Caco-2 (cell line): ENCODE measurements at regions not wholly inside any gene's neighbourhood (a gene's known extent, or its start where the extent isn't known, plus 50 kb on each side); places are given as distances from the start of the nearest gene placed in this dataset.

Experiments
- BruUV-seq: library from RNA; stranded (reverse); fragments of 400-500 nt; replicated peaks from 2 replicates; lab custom pipeline; 2021; lab: Mats Ljungman, UMichigan
- CTCF ChIA-PET: fragments of 300-600 bp; sonication (Branson Sonifier 250); formaldehyde crosslinking; loops from one replicate; lab custom pipeline; 2022; ENCODE audit warnings: antibody characterized with exemption; lab: Charles Lee
- POLR2A ChIA-PET: fragments of 300-600 bp; sonication (Branson Sonifier 250); formaldehyde crosslinking; loops from one replicate; lab custom pipeline; 2022; ENCODE audit warnings: antibody characterized with exemption; lab: Charles Lee
- DNase-seq, 2 experiments: peaks; one replicate each; pipeline versions ENCODE4 v3.0.0 to v3.0.0-alpha.2; 2020 to 2022
- H3K27me3 ChIP-seq: replicated peaks from 2 replicates; pipeline ENCODE4 v1.6.0; 2011; ENCODE audit warnings: low read length; ENCODE audit not compliant: control insufficient read depth, insufficient read depth
- H3K36me3 ChIP-seq: 2 replicates; pipeline ENCODE4 v1.5.1; 2011; ENCODE audit warnings: low read length; ENCODE audit not compliant: control insufficient read depth, insufficient read depth
- H3K4me1 ChIP-seq: fragments of 250-450 bp; sonication (Bioruptor Pico); 2 replicates; pipeline ENCODE4 v1.5.1; 2020; ENCODE audit warnings: mild to moderate bottlenecking
- H3K4me3 ChIP-seq: 2 replicates; pipeline ENCODE4 v1.5.1; 2011; ENCODE audit warnings: low read depth, mild to moderate bottlenecking, control low read depth, low read length
- H3K9me3 ChIP-seq: fragments of 250-450 bp; sonication (Bioruptor Pico); 2 replicates; pipeline ENCODE4 v1.5.1; 2020; ENCODE audit warnings: mild to moderate bottlenecking, moderate library complexity
- H3K27ac Mint-ChIP-seq: one replicate; pipeline ENCODE4 v1.8.0; 2022; ENCODE audit warnings: mixed read lengths; ENCODE audit not compliant: unreplicated experiment
- H3K27me3 Mint-ChIP-seq: one replicate; pipeline ENCODE4 v1.8.0; 2022; ENCODE audit warnings: mixed read lengths; ENCODE audit not compliant: insufficient read depth, unreplicated experiment
- H3K36me3 Mint-ChIP-seq: one replicate; pipeline ENCODE4 v1.8.0; 2022; ENCODE audit warnings: mild to moderate bottlenecking, mixed read lengths; ENCODE audit not compliant: insufficient read depth, unreplicated experiment
- H3K4me1 Mint-ChIP-seq: one replicate; pipeline ENCODE4 v1.8.0; 2022; ENCODE audit warnings: low read depth, mixed read lengths; ENCODE audit not compliant: unreplicated experiment
- H3K4me3 Mint-ChIP-seq: one replicate; pipeline ENCODE4 v1.8.0; 2022; ENCODE audit warnings: mild to moderate bottlenecking, moderate library complexity, mixed read lengths; ENCODE audit not compliant: unreplicated experiment
- H3K9me3 Mint-ChIP-seq: one replicate; pipeline ENCODE4 v1.8.0; 2022; ENCODE audit warnings: mixed read lengths; ENCODE audit not compliant: unreplicated experiment
- intact Hi-C: fragments of 100-400 bp; cut with micrococcal nuclease; formaldehyde crosslinking; loops from one replicate; pipeline ENCODE4 v1.10.0; 2022; ENCODE audit not compliant: unreplicated experiment
- TF ChIP-seq, protein P1 (sequence below), 2 experiments: fragments of 200-600 bp in 1 of 2; IDR thresholded peaks; 1 replicate in 1 of 2; 2 replicates in 1 of 2; pipeline versions ENCODE4 v1.5.1 to v1.8.0; 2011 to 2022; ENCODE audit warnings: antibody characterized with exemption in 1 of 2, control low read depth in 1 of 2, inconsistent platforms in 1 of 2, low read depth in 1 of 2, low read length in 1 of 2, mild to moderate bottlenecking in 1 of 2, moderate library complexity in 1 of 2; ENCODE audit not compliant: insufficient read depth in 1 of 2, severe bottlenecking in 1 of 2, unreplicated experiment in 1 of 2

DNA sequence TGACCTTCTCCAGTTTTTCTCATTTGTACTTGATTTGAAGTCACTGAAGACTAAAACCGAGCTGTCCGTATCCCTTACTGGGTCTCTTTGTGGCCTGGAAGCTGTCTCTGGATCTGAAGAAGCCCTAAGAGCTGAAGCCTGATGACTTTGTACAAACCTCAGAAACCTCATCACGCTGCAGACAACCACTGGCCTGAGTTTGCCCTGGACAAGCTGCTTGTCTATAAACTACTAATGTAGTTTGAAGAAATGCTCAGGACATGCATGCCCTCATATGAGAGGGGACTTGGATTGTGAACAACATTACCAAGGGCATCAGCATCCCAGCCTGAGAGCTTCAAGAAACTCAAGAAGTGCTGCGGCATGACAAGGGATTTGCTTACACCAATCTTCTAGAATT lies 79.3 kb upstream of the CBLN2 start:
- no peaks in the 10 kb centered on the region for H3K9me3 ChIP-seq
- no peak overlapping the region for H3K4me3 Mint-ChIP-seq
- DNase-seq: no peak
- no peaks in the 10 kb centered on the region for H3K4me1 ChIP-seq
- ChIA-PET POLR2A (no interaction called here), CTCF (no interaction called here)
- H3K27me3 ChIP-seq: no peaks in the 10 kb centered on the region
- no peaks in the 10 kb centered on the region for H3K36me3 Mint-ChIP-seq
- no peaks in the 10 kb centered on the region for H3K9me3 Mint-ChIP-seq
- H3K27ac Mint-ChIP-seq: no peak overlapping the region
- intact Hi-C loops: no loop called here
- no TSS peak for BruUV-seq
- H3K4me1 Mint-ChIP-seq: no peaks in the 10 kb centered on the region
- H3K27me3 Mint-ChIP-seq: no peaks in the 10 kb centered on the region
- H3K4me3 ChIP-seq: no peak overlapping the region
- no peaks in the 10 kb centered on the region for H3K36me3 ChIP-seq
- TF ChIP-seq, protein P1, sequence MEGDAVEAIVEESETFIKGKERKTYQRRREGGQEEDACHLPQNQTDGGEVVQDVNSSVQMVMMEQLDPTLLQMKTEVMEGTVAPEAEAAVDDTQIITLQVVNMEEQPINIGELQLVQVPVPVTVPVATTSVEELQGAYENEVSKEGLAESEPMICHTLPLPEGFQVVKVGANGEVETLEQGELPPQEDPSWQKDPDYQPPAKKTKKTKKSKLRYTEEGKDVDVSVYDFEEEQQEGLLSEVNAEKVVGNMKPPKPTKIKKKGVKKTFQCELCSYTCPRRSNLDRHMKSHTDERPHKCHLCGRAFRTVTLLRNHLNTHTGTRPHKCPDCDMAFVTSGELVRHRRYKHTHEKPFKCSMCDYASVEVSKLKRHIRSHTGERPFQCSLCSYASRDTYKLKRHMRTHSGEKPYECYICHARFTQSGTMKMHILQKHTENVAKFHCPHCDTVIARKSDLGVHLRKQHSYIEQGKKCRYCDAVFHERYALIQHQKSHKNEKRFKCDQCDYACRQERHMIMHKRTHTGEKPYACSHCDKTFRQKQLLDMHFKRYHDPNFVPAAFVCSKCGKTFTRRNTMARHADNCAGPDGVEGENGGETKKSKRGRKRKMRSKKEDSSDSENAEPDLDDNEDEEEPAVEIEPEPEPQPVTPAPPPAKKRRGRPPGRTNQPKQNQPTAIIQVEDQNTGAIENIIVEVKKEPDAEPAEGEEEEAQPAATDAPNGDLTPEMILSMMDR (IDR thresholded peaks at IDR 0.05; ENCODE audit: insufficient read depth in 1 of 2, low read depth in 1 of 2, low read length in 1 of 2, severe bottlenecking in 1 of 2, unreplicated experiment in 1 of 2): no peak

DNA sequence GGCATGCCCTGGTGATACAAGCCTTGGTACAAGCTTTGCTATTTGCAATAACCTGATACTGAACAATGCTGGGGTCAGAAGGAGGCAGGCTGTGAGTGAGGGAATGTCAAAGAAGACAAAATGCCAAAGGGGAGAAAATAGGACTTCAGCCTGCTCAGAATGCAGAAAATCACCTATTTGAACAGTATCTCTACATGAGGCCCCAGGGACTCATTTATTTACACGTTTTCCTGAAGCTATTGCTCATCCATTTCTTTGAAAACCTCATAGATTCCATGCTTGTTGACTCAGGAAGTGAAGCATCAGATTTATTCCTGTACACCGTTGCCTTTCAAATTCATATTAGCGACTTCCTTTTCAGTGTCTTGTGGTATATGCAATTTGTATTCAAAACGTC lies 69.4 kb upstream of the CBLN2 start:
- no TSS peak for BruUV-seq
- Mint-ChIP-seq H3K4me3 (no peak overlapping the region), H3K27me3 (peaks cover 2% of the 10 kb centered on the region), H3K9me3 (no peaks in the 10 kb centered on the region), H3K36me3 (no peaks in the 10 kb centered on the region), H3K27ac (no peak overlapping the region), H3K4me1 (no peaks in the 10 kb centered on the region)
- no peak for DNase-seq
- ChIA-PET POLR2A (no interaction called here), CTCF (no interaction called here)
- no peaks in the 10 kb centered on the region for H3K27me3 ChIP-seq
- TF ChIP-seq, protein P1 (IDR thresholded peaks at IDR 0.05; ENCODE audit: insufficient read depth in 1 of 2, low read depth in 1 of 2, low read length in 1 of 2, severe bottlenecking in 1 of 2, unreplicated experiment in 1 of 2): no peak
- no peaks in the 10 kb centered on the region for H3K36me3 ChIP-seq
- no peaks in the 10 kb centered on the region for H3K4me1 ChIP-seq
- no peak overlapping the region for H3K4me3 ChIP-seq
- intact Hi-C loops: no loop called here
- no peaks in the 10 kb centered on the region for H3K9me3 ChIP-seq

DNA sequence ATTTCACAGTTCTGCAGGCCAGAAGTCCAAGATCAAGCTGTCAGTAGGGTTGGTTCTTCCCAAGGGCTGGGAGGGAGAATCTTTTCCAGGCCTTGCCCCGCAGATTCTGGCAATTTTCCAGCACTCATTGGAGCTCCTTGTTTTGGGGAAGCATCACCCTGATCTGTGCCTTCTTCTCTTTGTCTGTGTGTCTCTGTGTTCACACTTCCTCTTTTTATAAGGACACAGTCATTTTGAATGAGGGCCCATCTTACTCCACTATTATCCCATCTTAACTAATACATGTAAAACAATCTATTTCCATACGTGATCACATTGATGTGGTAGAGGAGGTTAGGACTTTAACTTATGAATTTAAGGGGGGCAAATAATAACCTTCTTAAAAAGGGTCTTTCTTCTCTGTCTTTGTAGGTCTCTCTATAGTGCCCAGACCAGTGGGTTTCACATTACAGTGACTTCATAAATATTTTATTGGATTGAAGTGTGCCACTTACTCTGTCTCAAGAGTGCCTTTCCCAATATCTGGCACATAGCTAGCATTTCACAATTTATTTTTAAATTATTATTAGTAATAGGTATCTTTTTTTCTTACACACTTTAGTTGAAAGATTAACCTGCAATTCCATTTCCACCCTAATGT lies 68.9 kb upstream of the CBLN2 start:
- Histone ChIP-seq H3K9me3 (no peaks in the 10 kb centered on the region), H3K4me1 (no peaks in the 10 kb centered on the region), H3K36me3 (no peaks in the 10 kb centered on the region), H3K27me3 (no peaks in the 10 kb centered on the region), H3K4me3 (no peak overlapping the region)
- DNase-seq: no peak
- Mint-ChIP-seq H3K27ac (no peak overlapping the region), H3K9me3 (no peaks in the 10 kb centered on the region), H3K4me3 (no peak overlapping the region), H3K4me1 (no peaks in the 10 kb centered on the region), H3K36me3 (no peaks in the 10 kb centered on the region), H3K27me3 (peaks cover 2% of the 10 kb centered on the region)
- CTCF ChIA-PET: no interaction called here
- POLR2A ChIA-PET: no interaction called here
- intact Hi-C loops: no loop called here
- TF ChIP-seq, protein P1 (IDR thresholded peaks at IDR 0.05; ENCODE audit: insufficient read depth in 1 of 2, low read depth in 1 of 2, low read length in 1 of 2, severe bottlenecking in 1 of 2, unreplicated experiment in 1 of 2): no peak
- BruUV-seq: no TSS peak
